ENCODE measurements at regions not wholly inside any gene's neighbourhood (a gene's known extent, or its start where the extent isn't known, plus 50 kb on each side); places are given as distances from the start of the nearest gene placed in this dataset.

DNA sequence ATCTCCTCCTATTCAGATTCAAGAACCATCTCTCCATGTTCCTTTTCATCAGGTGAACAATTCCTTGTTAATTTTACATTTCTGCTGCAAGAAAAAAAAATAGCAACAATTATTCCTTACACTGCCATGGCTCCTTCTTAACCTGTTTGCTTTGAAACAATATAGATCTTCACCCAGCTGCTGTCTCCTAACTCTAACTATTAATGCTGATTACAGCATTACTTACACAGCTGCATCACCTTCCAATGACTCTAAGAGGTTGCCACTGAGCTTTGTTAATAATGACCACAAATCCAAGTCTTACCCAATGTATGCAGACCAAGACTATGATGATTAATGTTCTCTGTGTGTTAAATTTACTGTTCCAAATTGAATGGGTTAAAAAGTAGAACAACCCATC, 541.4 kb downstream of the TOX3 start:
- H3K4me3 ChIP-seq (ENCODE audit: control insufficient read depth, low read depth, low read length), result no peak overlapping the region
- TF ChIP-seq, protein P1, sequence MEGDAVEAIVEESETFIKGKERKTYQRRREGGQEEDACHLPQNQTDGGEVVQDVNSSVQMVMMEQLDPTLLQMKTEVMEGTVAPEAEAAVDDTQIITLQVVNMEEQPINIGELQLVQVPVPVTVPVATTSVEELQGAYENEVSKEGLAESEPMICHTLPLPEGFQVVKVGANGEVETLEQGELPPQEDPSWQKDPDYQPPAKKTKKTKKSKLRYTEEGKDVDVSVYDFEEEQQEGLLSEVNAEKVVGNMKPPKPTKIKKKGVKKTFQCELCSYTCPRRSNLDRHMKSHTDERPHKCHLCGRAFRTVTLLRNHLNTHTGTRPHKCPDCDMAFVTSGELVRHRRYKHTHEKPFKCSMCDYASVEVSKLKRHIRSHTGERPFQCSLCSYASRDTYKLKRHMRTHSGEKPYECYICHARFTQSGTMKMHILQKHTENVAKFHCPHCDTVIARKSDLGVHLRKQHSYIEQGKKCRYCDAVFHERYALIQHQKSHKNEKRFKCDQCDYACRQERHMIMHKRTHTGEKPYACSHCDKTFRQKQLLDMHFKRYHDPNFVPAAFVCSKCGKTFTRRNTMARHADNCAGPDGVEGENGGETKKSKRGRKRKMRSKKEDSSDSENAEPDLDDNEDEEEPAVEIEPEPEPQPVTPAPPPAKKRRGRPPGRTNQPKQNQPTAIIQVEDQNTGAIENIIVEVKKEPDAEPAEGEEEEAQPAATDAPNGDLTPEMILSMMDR (conservative IDR thresholded peaks at IDR 0.05; ENCODE audit: control insufficient read depth, insufficient read depth, low read depth, low read length), result no peak
- DNase-seq (ENCODE audit: low read depth), result no peak

DNA sequence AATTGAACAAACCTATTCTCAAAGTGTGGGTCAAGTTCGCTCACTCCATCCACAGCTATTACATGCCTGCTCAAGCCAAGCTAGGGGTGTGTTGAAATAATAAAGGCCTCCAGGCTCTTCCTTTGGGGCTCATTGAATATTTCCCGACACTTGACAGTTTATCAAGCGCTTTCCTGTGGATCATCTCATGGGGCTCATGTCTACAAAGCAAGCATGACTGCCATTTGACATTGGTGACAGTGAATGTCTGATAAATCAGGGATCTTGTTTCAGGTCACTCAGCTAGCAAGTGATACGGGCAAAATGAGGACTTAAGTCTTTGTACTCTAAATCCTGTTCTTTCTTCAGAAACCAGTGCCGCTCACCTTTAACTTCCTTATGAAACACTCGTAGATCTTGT, 542.6 kb downstream of the TOX3 start:
- H3K4me3 ChIP-seq (ENCODE audit: control insufficient read depth, low read depth, low read length), result no peak overlapping the region
- DNase-seq (ENCODE audit: low read depth), result no peak
- TF ChIP-seq, protein P1 (conservative IDR thresholded peaks at IDR 0.05; ENCODE audit: control insufficient read depth, insufficient read depth, low read depth, low read length), result no peak

DNA sequence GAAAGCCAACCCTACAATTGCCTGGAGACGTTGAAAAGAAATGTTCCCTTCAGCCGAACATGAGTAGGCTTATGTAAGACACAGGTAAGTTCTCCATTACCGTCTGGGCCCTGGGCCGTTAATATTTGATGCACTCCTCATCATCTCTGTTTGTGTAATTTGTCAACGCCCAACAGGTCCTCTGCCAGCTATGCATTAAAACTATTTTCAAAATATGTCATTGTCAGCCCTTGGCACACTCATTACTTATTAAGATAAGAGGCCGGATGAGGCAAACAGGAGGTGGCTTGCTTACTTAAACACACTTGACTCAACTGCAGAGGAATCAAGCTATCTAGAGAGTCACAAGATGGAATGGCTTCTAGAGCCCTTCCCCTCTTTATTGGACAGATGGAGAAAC, 544.9 kb downstream of the TOX3 start:
- TF ChIP-seq, protein P1 (conservative IDR thresholded peaks at IDR 0.05; ENCODE audit: control insufficient read depth, insufficient read depth, low read depth, low read length), result no peak
- no peak overlapping the region for H3K4me3 ChIP-seq (ENCODE audit: control insufficient read depth, low read depth, low read length)
- DNase-seq (ENCODE audit: low read depth), result no peak

DNA sequence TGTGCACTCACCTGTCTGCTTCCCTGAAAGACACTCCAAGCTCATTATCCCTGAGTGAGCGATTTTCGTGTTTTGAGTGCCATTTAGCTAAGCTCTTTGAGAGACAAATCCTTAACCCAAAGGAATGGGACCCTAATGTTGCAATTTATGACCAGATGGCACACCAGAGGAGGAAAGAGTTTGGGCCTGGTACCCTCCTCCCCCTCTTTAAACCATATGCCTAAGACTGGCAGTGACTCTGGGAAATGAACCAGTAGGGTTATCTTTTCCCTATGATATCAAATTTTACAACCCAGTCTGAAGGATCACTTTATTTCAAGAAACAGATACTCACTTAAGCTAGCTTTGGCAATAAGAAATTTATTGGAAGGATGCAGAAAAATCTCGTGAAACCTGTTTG, 550.4 kb downstream of the TOX3 start:
- DNase-seq (ENCODE audit: low read depth), result no peak
- TF ChIP-seq, protein P1 (conservative IDR thresholded peaks at IDR 0.05; ENCODE audit: control insufficient read depth, insufficient read depth, low read depth, low read length), result no peak
- H3K4me3 ChIP-seq (ENCODE audit: control insufficient read depth, low read depth, low read length), result no peak overlapping the region

DNA sequence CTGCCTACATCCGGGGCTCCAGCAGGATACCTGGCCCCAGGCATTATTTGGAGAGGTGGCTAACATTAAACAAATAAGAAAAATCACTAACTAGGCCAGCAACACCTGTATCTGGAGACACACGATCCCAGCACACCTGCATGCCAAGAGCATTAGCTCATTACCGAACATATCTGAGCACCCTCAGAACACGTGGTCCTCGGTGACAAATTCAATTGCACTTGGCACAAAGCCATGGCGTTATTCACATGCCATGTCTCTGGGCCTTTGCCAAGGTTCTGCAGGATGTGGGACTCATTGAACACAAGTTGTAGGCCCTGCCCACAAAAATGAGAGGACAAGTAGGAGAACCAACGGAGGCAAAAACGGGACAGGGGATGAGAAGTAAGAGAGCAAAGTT, 552.3 kb downstream of the TOX3 start:
- peak; percentile 5 for DNase-seq (ENCODE audit: low read depth)
- H3K4me3 ChIP-seq (ENCODE audit: control insufficient read depth, low read depth, low read length), result no peak overlapping the region
- TF ChIP-seq, protein P1 (conservative IDR thresholded peaks at IDR 0.05; ENCODE audit: control insufficient read depth, insufficient read depth, low read depth, low read length), result no peak

DNA sequence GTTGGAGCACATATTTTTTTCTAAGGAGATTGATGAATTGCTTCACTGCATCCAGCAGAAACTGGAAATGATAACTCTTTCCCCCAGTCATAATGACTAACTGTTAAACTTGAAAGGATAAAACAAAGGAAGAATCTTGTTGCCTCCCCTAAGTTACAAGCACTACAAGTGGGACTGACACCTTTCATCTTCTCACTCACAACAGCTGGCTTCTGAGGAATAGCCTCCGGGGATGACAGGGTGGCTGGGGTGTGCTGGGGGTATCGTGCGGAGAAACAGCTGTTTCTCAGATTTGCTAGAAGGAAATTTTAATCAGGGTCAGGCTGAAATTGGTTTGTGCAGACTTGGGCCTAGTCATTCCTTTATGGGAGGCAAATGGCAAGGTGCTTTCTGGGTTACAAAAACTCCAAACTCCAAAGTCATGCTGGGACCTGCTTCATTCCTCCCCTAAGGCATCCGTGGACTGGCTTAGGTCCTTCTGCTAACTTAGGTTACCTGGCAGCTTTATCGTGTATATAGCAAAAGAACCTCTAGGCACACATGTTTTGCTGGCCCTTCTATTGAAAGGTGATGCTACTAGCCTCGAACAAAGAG, 557.2 kb downstream of the TOX3 start:
- no peak for DNase-seq (ENCODE audit: low read depth)
- TF ChIP-seq, protein P1 (conservative IDR thresholded peaks at IDR 0.05; ENCODE audit: control insufficient read depth, insufficient read depth, low read depth, low read length), result no peak
- no peak overlapping the region for H3K4me3 ChIP-seq (ENCODE audit: control insufficient read depth, low read depth, low read length)

DNA sequence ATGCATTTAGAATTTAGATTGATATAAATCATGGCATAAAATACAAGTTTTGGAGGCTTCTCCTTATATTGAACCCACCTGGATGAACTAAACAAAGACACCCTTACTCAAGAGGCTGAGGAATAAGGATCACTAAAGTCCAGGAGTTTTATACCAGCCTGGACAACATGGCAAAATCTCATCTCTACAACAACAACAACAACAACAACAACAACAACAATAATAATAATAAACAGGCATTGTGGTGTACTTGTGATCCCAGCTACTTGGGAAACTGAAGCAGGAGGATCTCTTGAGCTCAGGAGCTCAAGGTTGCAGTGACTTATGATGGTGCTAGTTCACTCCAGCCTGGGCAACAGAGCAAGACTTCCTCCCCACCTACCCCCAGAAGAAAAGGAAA, 558.0 kb downstream of the TOX3 start:
- DNase-seq (ENCODE audit: low read depth), result no peak
- TF ChIP-seq, protein P1 (conservative IDR thresholded peaks at IDR 0.05; ENCODE audit: control insufficient read depth, insufficient read depth, low read depth, low read length), result no peak
- H3K4me3 ChIP-seq (ENCODE audit: control insufficient read depth, low read depth, low read length), result no peak overlapping the region
